Fibroblast of lung (primary cell): ENCODE measurements at regions not wholly inside any gene's neighbourhood (a gene's known extent, or its start where the extent isn't known, plus 50 kb on each side); places are given as distances from the start of the nearest gene placed in this dataset.

Experiments used
- DNase-seq, 2 donors: peaks; one replicate each; pipeline versions ENCODE4 v3.0.0 to v3.0.0-alpha.2; 2010; ENCODE audit warnings: low read depth in 2 of 2
- H2AFZ ChIP-seq: 2 replicates; pipeline ENCODE4 v1.5.1; 2012; ENCODE audit warnings: low read length, control low read depth, inconsistent platforms
- H3K27ac ChIP-seq: 2 replicates; pipeline ENCODE4 v1.5.1; 2011; ENCODE audit warnings: low read length, control low read depth; ENCODE audit not compliant: insufficient read depth
- H3K27me3 ChIP-seq: 2 replicates; pipeline ENCODE4 v1.5.1; 2011; ENCODE audit warnings: mild to moderate bottlenecking, low read length; ENCODE audit not compliant: control insufficient read depth, insufficient read depth
- H3K36me3 ChIP-seq: 2 replicates; pipeline ENCODE4 v1.5.1; 2011; ENCODE audit warnings: low read length; ENCODE audit not compliant: control insufficient read depth, insufficient read depth
- H3K4me1 ChIP-seq: 2 replicates; pipeline ENCODE4 v1.5.1; 2011; ENCODE audit warnings: low read length; ENCODE audit not compliant: control insufficient read depth, insufficient read depth; ENCODE audit errors: extremely low read depth
- H3K4me2 ChIP-seq: 2 replicates; pipeline ENCODE4 v1.5.1; 2011; ENCODE audit warnings: low read length, control low read depth; ENCODE audit not compliant: insufficient read depth; ENCODE audit errors: extremely low read depth
- H3K4me3 ChIP-seq, 4 experiments: fragments of 200-600 bp in 1 of 4; sonication (generic) in 1 of 4; replicated peaks in 1 of 4; 2 replicates each; pipeline ENCODE4 v1.5.1; 2011 to 2016; ENCODE audit warnings: low read length in 4 of 4, low read depth in 3 of 4, mild to moderate bottlenecking in 3 of 4, control low read depth in 2 of 4, inconsistent platforms in 1 of 4, mixed read lengths in 1 of 4; ENCODE audit not compliant: insufficient read depth in 1 of 4; ENCODE audit errors: control extremely low read depth in 1 of 4
- H3K79me2 ChIP-seq: 2 replicates; pipeline ENCODE4 v1.5.1; 2012; ENCODE audit warnings: mild to moderate bottlenecking, low read length, inconsistent platforms; ENCODE audit not compliant: control insufficient read depth, insufficient read depth
- H3K9ac ChIP-seq: 2 replicates; pipeline ENCODE4 v1.5.1; 2011; ENCODE audit warnings: mild to moderate bottlenecking, low read length, control low read depth; ENCODE audit not compliant: insufficient read depth
- H3K9me3 ChIP-seq: 2 replicates; pipeline ENCODE4 v1.5.1; 2012; ENCODE audit warnings: low read depth, low read length; ENCODE audit not compliant: control insufficient read depth, insufficient read depth
- H4K20me1 ChIP-seq: 2 replicates; pipeline ENCODE4 v1.5.1; 2011; ENCODE audit warnings: low read length; ENCODE audit not compliant: control insufficient read depth, insufficient read depth; ENCODE audit errors: extremely low read depth
- CTCF ChIP-seq, 2 donors: IDR thresholded peaks in 1 of 2; conservative IDR thresholded peaks in 1 of 2; 1 replicate in 1 of 2; 2 replicates in 1 of 2; pipeline ENCODE4 v1.5.1; 2011 to 2012; ENCODE audit warnings: low read length in 2 of 2, control low read depth in 1 of 2, inconsistent platforms in 1 of 2, low read depth in 1 of 2, mild to moderate bottlenecking in 1 of 2
- EZH2 ChIP-seq: IDR thresholded peaks from 2 replicates; pipeline ENCODE4 v1.5.1; 2012; ENCODE audit warnings: low read length, control low read depth, mild to moderate bottlenecking; ENCODE audit errors: missing control alignments

- H3K9ac ChIP-seq = no peak overlapping the region
- TF ChIP-seq CTCF (conservative IDR thresholded peaks at IDR 0.05 in 1 of 2, IDR thresholded peaks at IDR 0.05 in 1 of 2; ENCODE audit: low read depth in 1 of 2, low read length in 2 of 2) (no peak), EZH2 (no peak)
- no peaks in the 10 kb centered on the region for H3K4me1 ChIP-seq
- no peaks in the 10 kb centered on the region for H3K9me3 ChIP-seq
- no peak overlapping the region for H3K4me2 ChIP-seq
- no peak overlapping the region for H2AFZ ChIP-seq
- no peaks in the 10 kb centered on the region for H3K79me2 ChIP-seq
- H3K36me3 ChIP-seq = no peaks in the 10 kb centered on the region
- H3K27me3 ChIP-seq = no peaks in the 10 kb centered on the region
- no peaks in the 10 kb centered on the region for H4K20me1 ChIP-seq
- DNase-seq = no peak
- no peak overlapping the region for H3K27ac ChIP-seq
- H3K4me3 ChIP-seq = no peak overlapping the region
Observed at GRCh38 chr19:27767234-27767633, 1445.7 kb downstream of the UQCRFS1 start.

DNA sequence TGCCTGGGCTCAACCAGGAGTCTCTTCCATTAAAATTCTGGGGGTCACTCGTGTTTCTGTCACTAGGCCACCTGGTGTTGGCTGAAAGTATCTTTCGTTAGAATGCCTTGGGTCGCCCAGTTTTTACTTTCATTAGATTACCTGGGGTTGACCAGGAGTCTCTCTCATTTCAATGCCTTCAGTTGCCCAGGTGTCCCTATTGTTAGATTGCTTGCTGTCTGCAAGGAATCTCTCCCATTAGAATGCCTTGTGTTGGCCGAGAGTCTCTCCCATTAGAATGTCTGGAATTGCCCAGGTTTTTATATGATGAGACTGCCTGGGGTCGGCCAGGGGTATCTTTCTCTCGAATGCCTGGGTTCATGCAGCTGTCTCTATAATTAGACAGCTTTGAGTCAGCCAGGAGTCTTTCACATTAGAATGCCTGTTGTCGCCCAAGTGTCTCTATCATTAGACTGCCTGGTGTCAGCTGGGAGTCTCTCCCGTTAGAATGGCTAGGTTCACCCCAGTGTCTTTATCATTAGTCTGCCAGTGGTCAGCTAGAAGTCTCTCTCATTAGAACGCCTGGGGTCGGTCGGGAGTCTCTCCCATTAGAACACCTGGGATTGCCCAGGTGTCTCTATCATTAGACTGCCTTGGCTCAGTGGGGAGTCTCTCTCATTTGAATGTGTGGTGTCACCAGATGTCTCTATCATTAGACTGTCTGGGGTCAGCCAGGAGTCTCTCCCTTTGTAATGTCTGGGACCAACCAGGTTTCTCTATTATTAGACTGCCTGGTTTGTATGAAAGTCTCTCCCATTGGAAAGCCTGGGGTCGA, 1446.8 kb downstream of the UQCRFS1 start:
- H3K27me3 ChIP-seq = no peaks in the 10 kb centered on the region
- H3K9ac ChIP-seq = no peak overlapping the region
- H3K4me1 ChIP-seq = no peaks in the 10 kb centered on the region
- no peak overlapping the region for H2AFZ ChIP-seq
- no peaks in the 10 kb centered on the region for H3K9me3 ChIP-seq
- no peak overlapping the region for H3K27ac ChIP-seq
- no peak for DNase-seq
- TF ChIP-seq EZH2 (no peak), CTCF (conservative IDR thresholded peaks at IDR 0.05 in 1 of 2, IDR thresholded peaks at IDR 0.05 in 1 of 2; ENCODE audit: low read depth in 1 of 2, low read length in 2 of 2) (no peak)
- H3K4me2 ChIP-seq = no peak overlapping the region
- no peaks in the 10 kb centered on the region for H3K36me3 ChIP-seq
- no peaks in the 10 kb centered on the region for H3K79me2 ChIP-seq
- H3K4me3 ChIP-seq = no peak overlapping the region
- no peaks in the 10 kb centered on the region for H4K20me1 ChIP-seq

- H2AFZ ChIP-seq = no peak overlapping the region
- no peak overlapping the region for H3K9ac ChIP-seq
- H3K4me1 ChIP-seq = no peaks in the 10 kb centered on the region
- H3K4me2 ChIP-seq = no peak overlapping the region
- no peak overlapping the region for H3K4me3 ChIP-seq
- no peaks in the 10 kb centered on the region for H4K20me1 ChIP-seq
- no peaks in the 10 kb centered on the region for H3K9me3 ChIP-seq
- H3K36me3 ChIP-seq = no peaks in the 10 kb centered on the region
- no peak overlapping the region for H3K27ac ChIP-seq
- H3K79me2 ChIP-seq = no peaks in the 10 kb centered on the region
- no peaks in the 10 kb centered on the region for H3K27me3 ChIP-seq
- no peak for DNase-seq
- TF ChIP-seq EZH2 = no peak
- no peak for TF ChIP-seq CTCF (conservative IDR thresholded peaks at IDR 0.05 in 1 of 2, IDR thresholded peaks at IDR 0.05 in 1 of 2; ENCODE audit: low read depth in 1 of 2, low read length in 2 of 2)
Observed at GRCh38 chr19:27765397-27765796, 1447.6 kb downstream of the UQCRFS1 start.
